NCI-H2196 treated with DMSO at 0.1 percent for 48 hours (cell line): ENCODE measurements at regions not wholly inside any gene's neighbourhood (a gene's known extent, or its start where the extent isn't known, plus 50 kb on each side); places are given as distances from the start of the nearest gene placed in this dataset.

ENCODE experiments used
- DNase-seq: peaks from one replicate; lab custom pipeline; 2025; ENCODE audit not compliant: unreplicated experiment; lab: John Stamatoyannopoulos, UW

GRCh38 chr2:158732573-158733429, 62.3 kb upstream of the DAPL1 start:
- DNase-seq: no peak

- no peak for DNase-seq
Observed at GRCh38 chr2:158733430-158733755, 61.7 kb upstream of the DAPL1 start.

- DNase-seq: no peak
Observed at GRCh38 chr2:158734442-158734841, 60.7 kb upstream of the DAPL1 start.

GRCh38 chr2:158735822-158736580, 59.1 kb upstream of the DAPL1 start:
- DNase-seq: no peak

GRCh38 chr2:158738363-158738762, 56.8 kb upstream of the DAPL1 start:
- no peak for DNase-seq

- no peak for DNase-seq
Observed at GRCh38 chr2:158740127-158740526, 55.0 kb upstream of the DAPL1 start.

GRCh38 chr2:158740621-158741020, 54.5 kb upstream of the DAPL1 start:
- no peak for DNase-seq

GRCh38 chr2:158741625-158742024, 53.5 kb upstream of the DAPL1 start:
- no peak for DNase-seq

GRCh38 chr2:158742536-158742935, 52.6 kb upstream of the DAPL1 start:
- DNase-seq: no peak

GRCh38 chr2:158743466-158743865, 51.7 kb upstream of the DAPL1 start:
- DNase-seq: no peak

GRCh38 chr2:158743879-158744278, 51.2 kb upstream of the DAPL1 start:
- DNase-seq: no peak

- peak; percentile 34 for DNase-seq
Observed at GRCh38 chr2:158745067-158745865, 49.9 kb upstream of the DAPL1 start.
